ENCODE measurements at regions not wholly inside any gene's neighbourhood (a gene's known extent, or its start where the extent isn't known, plus 50 kb on each side); places are given as distances from the start of the nearest gene placed in this dataset.
"Not testable (repeated sequence)": the region's sequence is repeated elsewhere in the genome, so short reads cannot be mapped to it uniquely, and the experiment has no call there.

DNA sequence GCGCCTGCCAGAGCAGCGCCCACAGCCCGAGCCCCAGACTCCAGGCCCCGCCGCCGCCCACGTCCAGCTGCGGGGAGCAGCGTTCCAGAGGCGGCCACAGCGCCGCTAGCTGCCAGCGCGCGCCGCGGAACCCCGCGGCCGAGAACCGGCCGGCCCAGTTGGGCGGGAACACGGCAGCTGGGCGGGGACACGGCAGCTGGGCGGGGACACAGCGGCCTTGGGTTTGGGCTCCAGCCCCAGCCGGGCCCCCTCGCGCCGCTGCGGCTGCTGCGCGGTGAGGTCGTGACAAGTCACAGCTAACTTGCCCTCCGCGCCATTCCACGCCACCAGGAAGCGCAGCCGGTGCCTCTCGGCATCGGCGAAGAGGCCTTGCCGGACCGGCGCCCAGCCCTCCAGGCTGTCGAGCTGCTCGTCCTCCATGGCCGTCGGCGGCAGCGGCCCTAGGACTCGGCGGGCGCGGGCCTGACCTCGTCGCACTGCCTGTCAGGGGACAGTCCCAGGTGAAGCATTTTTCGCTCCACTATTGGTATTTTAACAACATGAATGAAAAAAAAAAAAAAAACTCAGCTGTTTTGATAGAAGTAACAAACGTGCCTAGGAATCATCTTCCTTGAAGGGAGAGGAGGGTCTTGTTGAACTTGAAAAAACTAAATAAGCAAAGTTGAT lies 56.6 kb upstream of the GOLGA8N start:
- peak; percentile 12 for DNase-seq (ENCODE audit: low read depth)

GRCh38 chr15:32536057-32536493 lies 57.2 kb upstream of the GOLGA8N start:
- DNase-seq (ENCODE audit: low read depth): not testable (repeated sequence)

GRCh38 chr15:32535150-32535898 lies 57.9 kb upstream of the GOLGA8N start:
- DNase-seq (ENCODE audit: low read depth): not testable (repeated sequence)

- not testable (repeated sequence) for DNase-seq (ENCODE audit: low read depth)
These were observed 67.5 kb upstream of the GOLGA8O start for GRCh38 chr15:32522900-32523299.

DNA sequence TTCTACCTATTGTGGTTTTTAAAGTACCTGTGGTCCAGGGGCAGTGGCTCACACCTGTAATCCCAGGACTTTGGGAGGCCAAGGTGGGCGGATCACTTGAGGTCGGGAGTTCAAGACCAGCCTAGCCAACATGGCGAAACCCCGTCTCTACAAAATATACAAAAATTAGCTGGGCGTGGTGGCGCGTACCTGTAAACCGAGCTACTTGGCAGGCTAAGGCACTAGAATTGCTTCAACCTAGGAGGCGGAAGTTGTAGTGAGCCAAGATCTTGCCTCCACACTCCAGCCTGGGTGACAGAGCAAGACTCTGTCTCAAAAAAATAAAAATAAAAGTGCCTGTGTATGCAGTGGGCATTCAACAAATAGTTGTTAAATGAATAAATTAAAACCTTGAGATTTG lies 67.0 kb upstream of the GOLGA8O start:
- not testable (repeated sequence) for DNase-seq (ENCODE audit: low read depth)

GRCh38 chr15:32518976-32519375 lies 63.5 kb upstream of the GOLGA8O start:
- not testable (repeated sequence) for DNase-seq (ENCODE audit: low read depth)

GRCh38 chr15:32518013-32518412 lies 62.6 kb upstream of the GOLGA8O start:
- DNase-seq (ENCODE audit: low read depth): not testable (repeated sequence)

GRCh38 chr15:32516954-32517353 lies 61.5 kb upstream of the GOLGA8O start:
- not testable (repeated sequence) for DNase-seq (ENCODE audit: low read depth)

DNA sequence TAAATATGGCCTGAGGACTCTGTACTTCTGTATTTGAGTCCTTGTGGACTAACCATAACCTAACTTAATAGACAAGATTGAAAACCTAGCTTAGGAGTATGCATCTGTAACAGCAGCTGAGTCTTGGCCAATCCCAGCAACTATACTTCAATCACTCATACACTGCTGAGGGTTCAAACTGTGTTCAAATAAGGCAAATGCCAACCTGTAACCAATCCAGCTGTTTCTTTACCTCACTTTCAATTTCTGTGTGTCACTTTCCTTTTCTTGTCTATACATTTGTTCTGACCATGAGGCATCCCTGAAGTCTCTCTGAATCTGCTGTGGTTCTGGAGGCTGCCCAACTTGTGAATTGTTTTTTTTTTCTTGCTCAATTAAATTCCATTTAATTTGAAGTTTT lies 57.9 kb upstream of the GOLGA8O start:
- not testable (repeated sequence) for DNase-seq (ENCODE audit: low read depth)

GRCh38 chr15:32510027-32510426 lies 54.6 kb upstream of the GOLGA8O start:
- DNase-seq (ENCODE audit: low read depth): not testable (repeated sequence)

DNA sequence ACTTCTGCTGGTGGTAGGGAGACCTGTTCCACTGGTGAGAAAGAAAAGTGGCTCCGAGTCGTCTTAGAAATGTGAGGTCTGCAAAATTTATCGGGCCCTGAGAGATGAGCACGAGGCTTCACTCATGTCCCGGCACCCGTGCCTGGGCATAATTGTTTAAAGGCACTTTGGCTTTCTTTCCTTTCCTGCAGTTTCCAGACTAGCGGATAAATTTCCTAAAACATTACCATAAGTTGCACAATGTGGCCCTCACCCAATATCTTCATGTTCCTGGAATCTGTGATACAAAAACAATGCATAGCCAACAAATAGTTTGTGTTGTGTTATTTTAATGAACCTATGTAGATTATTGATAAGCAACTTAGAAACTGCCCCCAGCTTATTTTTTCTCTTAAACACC lies 52.6 kb upstream of the GOLGA8O start:
- not testable (repeated sequence) for DNase-seq (ENCODE audit: low read depth)

- DNase-seq (ENCODE audit: low read depth): not testable (repeated sequence)
These were observed 51.4 kb upstream of the GOLGA8O start for GRCh38 chr15:32506787-32507186.

DNA sequence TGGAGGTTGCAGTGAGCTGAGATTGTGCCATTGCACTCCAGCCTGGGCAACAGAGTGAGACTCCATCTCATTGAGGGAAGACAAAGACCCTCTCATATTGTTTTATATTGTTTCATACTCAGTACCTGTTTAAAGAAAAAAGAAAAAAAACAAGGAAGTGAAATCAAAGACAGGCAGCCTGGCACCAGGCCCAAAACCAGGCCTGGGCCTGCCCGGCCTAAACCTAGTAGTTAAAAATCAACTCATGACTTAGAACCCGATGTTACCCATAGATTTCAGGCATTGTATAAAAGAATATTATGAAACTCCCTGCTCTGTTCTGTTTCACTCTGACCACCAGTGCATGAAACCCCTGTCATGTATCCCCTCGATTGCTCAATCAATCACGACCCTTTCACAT lies 50.2 kb upstream of the GOLGA8O start:
- DNase-seq (ENCODE audit: low read depth): not testable (repeated sequence)

All from ELR (cell line).